Fibroblast of skin of back (primary cell): ENCODE measurements at regions not wholly inside any gene's neighbourhood (a gene's known extent, or its start where the extent isn't known, plus 50 kb on each side); places are given as distances from the start of the nearest gene placed in this dataset.
"Not testable (repeated sequence)": the region's sequence is repeated elsewhere in the genome, so short reads cannot be mapped to it uniquely, and the experiment has no call there.

ENCODE experiments used
- DNase-seq: peaks from one replicate; pipeline ENCODE4 v3.0.0-alpha.2; 2013

DNA sequence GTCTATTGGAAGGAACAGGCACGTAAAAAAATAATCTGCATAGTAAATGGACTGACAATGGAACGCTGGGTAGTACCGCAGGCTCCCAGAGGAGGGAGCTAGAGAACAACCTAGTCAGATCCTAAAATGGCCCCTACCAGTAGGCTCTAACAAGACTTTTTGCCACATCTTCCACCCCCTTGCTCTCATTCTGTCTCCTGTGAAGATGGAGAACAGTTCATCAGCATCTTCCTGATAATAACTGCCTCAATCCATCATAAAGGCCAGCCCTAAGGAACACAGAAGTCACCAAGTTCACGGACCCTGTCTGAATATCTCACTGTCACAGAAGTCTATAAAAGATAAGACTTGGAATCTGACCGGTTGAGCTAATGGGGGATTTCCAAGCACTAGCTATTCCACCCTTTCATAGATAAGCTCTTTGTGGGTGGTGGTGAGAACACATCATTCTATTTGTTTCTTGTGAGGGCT, 133.4 kb downstream of the SLC1A3 start:
- DNase-seq = peak; percentile 43

DNA sequence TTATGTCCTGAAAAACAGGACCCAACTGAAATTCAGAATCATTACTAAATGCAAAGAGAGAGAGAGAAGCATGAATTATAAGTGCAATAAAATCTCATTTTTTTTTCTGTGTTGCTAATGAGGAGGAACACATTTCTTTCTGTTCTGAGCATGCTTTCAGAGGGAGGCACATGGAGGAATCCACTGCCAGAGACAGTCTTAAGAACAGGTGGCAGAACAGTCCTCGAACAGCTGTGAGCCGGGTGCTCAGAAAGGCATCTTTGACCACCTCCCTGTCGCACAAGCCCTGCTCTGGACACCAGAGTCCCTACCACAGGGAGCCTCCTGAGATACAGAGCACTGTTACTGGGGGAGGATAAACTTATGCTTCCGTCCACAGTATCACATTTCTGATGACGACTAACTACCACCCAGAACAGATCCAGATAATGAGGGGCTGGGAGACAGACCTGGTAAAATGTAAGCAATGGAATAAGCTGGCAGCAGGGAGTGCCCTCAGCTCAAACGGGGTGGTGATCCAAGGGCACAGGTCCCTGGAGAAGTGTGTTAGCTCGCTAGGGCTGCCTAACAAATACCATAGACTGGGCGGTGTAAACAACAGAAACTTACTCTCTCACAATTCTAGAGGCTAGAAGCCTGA, 134.0 kb downstream of the SLC1A3 start:
- DNase-seq = peak; percentile 21

- no peak for DNase-seq
Measured at GRCh38 chr5:36741128-36741527, 134.7 kb downstream of the SLC1A3 start.

- peak; percentile 66 for DNase-seq
Measured at GRCh38 chr5:36743891-36744772, 132.4 kb upstream of the NIPBL start.

- peak; percentile 33 for DNase-seq
Measured at GRCh38 chr5:36744773-36745589, 131.6 kb upstream of the NIPBL start.

- DNase-seq = not testable (repeated sequence)
Measured at GRCh38 chr5:36747794-36748193, 128.8 kb upstream of the NIPBL start.

- no peak for DNase-seq
Measured at GRCh38 chr5:36751886-36752285, 124.7 kb upstream of the NIPBL start.

GRCh38 chr5:36755342-36755741, 121.2 kb upstream of the NIPBL start:
- DNase-seq = no peak

DNA sequence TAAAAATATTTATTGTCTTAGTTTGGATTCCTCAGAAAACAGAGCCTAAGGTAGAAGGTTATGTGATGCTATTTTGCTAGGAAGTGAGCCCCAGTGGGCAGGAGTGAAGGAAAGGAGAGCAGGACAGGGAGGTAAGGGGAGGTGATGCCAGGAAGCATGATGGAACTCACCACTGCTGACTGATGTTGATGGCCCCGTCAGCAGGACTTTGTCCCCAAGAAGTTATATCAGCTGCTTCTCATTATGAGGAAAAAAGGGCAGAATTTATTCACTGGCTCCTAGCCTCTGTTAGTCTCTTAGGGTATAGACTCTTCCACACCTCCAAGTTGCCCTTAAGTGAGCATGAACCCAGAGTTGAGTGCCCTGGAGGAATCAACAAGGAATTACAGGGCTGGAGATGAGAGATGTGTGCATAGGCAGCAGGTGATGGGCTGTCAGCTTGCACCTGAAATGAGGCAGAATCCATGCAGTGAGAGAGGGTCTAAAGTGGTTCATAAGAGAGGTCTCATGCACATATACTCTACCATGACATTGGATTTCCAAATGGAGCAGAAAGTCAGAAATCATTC, 120.6 kb upstream of the NIPBL start:
- DNase-seq = no peak

DNA sequence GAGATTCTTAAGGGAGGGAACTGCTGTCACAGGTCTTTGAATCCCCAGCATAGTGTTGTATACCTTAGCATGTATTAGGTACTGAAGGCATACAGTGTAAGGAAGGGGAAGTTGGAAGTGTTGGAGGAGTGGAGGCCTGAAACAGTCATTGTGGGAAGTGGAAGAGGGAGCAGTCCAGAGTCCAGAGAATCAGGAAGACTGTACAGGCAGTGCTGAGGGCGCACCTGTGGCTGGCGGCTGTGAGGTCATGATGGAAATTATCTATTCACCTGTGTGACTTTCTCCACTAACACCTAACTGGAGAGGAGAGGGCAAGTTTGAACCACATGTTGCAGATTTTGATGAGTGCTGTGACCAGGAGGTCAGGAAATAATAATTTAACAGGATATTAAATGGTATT, 119.7 kb upstream of the NIPBL start:
- DNase-seq = no peak

- no peak for DNase-seq
Measured at GRCh38 chr5:36759117-36759516, 117.5 kb upstream of the NIPBL start.

DNA sequence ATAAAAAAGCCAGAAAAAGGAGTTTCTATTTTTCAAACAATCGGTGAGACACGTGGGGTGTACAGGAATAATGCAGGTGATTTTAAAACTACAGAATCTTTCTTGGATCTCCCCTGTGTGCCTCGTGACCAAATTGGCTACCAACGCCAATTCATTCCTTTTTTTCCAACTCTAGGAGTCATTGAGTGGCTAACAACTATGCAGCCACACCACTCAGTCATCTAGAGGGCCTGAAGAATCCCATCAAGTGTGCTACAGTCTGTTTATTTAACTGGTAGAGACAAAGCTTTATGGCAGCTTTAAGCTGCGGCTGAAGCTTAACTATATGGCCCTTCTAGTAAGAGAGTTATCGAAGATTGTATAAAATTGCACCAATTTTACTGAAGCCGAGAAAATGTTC, 113.1 kb upstream of the NIPBL start:
- no peak for DNase-seq

GRCh38 chr5:36765876-36766275, 110.7 kb upstream of the NIPBL start:
- no peak for DNase-seq

DNA sequence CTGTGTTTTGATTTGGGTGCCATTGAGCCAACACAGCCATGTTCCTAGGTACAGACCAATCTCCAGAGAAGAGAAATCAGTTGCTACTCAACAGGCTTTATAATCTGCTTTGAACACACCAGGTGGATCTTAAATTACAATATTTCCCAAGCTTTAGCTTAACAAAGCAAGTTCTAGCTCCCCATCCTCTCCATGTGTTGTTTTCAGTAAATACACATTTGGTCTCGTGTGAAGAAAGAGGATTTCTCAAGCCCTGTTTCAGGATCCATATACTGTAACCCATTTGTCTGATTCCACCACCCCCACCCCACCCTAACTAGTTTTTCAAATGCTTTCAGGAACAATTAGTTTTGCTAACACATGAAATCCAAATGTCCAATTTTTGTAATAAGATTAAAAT, 109.6 kb upstream of the NIPBL start:
- no peak for DNase-seq

DNA sequence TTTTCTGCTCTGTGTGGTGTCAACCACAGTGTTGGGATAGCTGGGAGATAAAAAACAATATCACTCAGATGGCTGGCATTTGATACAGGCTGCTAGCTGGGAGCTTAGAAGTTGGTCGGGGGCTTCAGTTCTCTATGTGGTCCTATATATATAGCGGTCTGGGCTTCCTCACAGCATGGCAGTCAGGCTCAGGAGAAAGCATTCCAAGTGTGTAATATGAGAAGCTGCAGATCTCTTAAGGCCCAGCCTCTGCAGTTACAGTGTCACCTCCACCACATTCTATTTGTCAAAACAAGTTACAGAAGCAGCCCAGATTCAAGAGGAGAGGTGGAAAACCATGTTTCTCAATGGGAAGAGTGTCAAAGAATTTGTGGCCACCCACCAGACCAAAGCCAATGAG, 108.1 kb upstream of the NIPBL start:
- DNase-seq = no peak

- no peak for DNase-seq
Measured at GRCh38 chr5:36769129-36769770, 107.3 kb upstream of the NIPBL start.

GRCh38 chr5:36770125-36770524, 106.4 kb upstream of the NIPBL start:
- no peak for DNase-seq

DNA sequence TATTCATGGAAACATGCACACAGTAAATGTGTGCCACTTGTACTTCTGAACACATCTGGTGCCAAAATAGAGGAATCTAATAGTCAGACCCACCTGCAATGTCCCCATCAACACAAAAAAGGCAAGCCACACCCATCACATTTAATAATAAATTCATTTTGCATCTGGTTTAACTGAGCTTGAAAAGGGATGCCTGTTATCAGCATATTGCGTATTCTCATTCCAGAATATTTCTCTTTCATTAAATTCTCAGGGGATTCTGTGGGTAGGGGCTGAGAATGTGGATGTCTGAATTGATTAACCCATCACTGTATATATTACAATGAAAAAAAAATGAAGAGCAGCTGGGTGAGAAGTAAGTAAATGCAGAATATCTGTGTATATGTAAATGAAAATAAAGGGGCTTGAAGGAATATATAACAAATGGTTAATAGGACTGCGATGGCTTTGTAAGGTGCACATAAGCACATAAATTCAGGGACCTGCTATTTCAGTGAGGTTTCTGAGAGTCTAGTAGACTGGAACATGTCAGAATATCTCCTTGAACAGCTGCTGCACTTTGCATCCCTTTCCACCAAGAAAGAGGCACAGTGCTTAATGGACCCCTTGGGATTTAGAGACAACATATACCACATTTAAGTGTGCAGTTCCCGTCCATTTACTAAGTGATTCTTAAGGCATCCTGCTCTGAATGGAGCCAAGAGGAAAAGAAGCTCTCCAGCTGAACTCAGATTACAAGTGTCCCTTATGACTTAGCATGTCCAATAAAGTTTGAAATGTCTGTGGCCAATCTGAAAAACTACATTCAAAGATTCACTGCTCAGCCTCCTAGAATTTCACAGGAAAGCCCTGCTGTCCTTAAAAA, 104.1 kb upstream of the NIPBL start:
- DNase-seq = no peak

DNA sequence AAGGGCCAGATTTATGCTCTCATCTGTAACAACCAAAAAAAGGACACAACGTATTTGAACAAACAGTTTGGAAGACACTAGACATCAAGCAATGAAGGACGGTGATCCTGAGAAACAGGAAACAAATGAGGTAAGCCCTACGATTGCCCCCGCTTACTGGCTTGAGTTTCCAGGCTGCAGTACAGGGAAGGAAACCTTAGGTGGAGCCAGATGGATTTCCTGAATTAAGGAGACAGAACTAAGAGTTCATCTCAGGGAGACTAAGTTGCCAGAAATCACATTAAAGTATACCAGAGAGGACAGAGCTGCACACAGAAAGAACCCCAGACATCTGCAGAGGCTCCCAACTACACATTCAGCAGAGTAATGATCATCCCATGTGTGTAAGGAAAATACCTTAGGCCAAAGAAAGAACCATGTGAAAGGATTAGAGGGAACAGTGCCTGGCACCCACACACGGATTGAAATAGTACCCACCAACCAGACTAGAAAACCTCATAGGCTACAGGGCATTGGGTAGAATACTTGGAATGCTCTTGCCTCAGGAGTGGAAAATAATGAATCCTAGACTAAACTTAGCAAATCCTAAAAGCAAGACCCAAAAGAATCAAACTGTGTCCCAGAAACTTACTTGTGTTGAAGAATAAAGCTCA, 99.3 kb upstream of the NIPBL start:
- DNase-seq = peak; percentile 12

GRCh38 chr5:36778336-36778735, 98.2 kb upstream of the NIPBL start:
- no peak for DNase-seq

- DNase-seq = not testable (repeated sequence)
Measured at GRCh38 chr5:36782612-36783011, 94.0 kb upstream of the NIPBL start.
